GM19351 (cell line): ENCODE measurements at regions not wholly inside any gene's neighbourhood (a gene's known extent, or its start where the extent isn't known, plus 50 kb on each side); places are given as distances from the start of the nearest gene placed in this dataset.
"Not testable (repeated sequence)": the region's sequence is repeated elsewhere in the genome, so short reads cannot be mapped to it uniquely, and the experiment has no call there.

ENCODE experiments used
- ATAC-seq: cut with Tn5 transposase; IDR thresholded peaks from one replicate; pipeline ENCODE4 v1.9.1; 2021; ENCODE audit warnings: mild to moderate bottlenecking, moderate library complexity; ENCODE audit not compliant: unreplicated experiment

DNA sequence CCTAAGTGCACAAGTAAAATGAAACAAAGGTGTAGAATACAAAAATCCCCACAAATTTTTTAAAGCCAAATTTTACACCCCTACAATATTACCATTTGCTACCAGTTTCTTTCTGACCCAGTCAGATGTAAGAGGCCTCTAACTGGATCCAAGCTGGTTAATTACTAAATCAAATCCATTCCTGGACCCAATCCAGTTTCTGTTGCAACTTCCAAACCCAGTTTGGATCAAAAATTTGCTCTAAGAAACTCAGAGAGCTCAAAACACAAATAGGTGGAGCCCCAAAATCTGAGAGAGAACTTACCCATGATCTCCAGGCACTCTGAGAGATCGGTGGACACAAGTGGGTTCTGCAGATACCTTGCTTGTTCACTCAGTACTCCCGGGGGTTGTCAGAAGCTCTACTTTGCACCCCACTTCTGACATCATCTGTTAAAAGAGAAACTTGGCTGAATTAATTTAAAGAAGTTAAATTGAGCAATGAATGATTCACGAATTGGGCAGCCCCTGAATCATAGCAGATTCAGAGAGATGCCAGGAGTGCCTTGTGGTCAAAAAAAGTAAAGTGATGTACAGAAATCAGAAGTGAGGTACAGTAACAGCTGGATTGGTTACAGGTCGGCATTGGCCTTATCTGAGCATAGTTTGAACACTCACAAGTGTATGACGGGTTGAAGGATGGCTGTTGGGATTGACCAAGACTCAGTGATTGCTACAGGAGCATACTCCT, 448.0 kb downstream of the KCNT2 start:
- ATAC-seq, result no peak

- ATAC-seq, result no peak
Measured at GRCh38 chr1:196155586-196155985, 452.7 kb downstream of the KCNT2 start.

DNA sequence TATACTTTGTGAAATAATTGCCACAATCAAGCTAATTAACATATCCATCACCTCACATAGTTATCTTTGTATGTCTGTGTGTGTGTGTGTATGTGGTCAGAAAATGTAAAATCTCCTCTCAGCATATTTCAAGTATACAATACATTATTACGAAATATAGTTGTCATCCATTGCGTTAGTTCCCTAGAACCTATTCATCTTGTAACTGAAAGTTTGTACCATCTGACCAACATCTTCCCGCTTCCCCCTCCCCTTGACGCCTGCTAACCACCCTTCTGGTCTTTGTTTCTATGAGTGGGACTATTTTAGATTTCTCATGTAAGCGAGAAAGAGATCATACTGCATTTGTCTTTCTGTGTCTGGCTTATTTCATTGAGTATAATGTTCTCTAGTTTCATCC, 455.3 kb downstream of the KCNT2 start:
- ATAC-seq, result peak; percentile 71

- no peak for ATAC-seq
Measured at GRCh38 chr1:196152086-196152485, 456.2 kb downstream of the KCNT2 start.

- peak; percentile 52 for ATAC-seq
Measured at GRCh38 chr1:196148367-196148970, 459.8 kb downstream of the KCNT2 start.

DNA sequence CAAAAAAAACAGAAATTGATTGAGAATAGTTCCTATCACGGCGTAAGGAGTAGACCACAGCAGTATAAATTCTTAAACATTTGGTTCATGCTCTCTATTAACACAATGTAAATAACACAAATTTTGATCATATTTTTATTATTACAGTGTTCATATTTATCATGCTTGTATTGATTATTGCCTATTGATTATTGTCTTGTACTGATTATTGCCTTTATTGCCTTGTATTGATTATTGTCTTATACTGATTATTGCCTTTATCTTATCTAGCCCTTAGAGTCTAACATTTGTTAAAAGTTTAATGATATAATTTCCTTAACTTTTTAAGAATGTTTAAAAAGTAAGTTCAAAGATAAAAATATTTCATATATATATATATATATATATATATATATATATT, 460.7 kb downstream of the KCNT2 start:
- no peak for ATAC-seq

DNA sequence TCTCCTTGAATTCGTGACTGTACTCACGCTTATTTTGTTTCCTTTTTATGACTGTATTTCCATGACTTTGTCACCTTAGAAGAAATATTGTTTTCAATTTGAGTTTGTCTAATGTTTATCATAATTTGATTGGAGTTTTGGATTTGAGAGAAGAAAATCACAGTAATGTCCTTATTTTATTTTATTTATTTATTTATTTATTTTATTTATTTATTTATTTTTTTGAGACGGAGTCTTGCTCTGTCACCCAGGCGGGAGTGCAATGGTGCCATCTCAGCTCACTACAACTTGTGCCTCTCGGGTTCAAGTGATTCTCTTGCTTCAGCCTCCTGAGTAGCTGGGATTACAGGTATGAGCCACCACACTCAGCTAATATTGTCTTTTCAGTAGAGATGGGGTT, 463.1 kb downstream of the KCNT2 start:
- not testable (repeated sequence) for ATAC-seq

GRCh38 chr1:196144588-196144987, 463.7 kb downstream of the KCNT2 start:
- no peak for ATAC-seq

DNA sequence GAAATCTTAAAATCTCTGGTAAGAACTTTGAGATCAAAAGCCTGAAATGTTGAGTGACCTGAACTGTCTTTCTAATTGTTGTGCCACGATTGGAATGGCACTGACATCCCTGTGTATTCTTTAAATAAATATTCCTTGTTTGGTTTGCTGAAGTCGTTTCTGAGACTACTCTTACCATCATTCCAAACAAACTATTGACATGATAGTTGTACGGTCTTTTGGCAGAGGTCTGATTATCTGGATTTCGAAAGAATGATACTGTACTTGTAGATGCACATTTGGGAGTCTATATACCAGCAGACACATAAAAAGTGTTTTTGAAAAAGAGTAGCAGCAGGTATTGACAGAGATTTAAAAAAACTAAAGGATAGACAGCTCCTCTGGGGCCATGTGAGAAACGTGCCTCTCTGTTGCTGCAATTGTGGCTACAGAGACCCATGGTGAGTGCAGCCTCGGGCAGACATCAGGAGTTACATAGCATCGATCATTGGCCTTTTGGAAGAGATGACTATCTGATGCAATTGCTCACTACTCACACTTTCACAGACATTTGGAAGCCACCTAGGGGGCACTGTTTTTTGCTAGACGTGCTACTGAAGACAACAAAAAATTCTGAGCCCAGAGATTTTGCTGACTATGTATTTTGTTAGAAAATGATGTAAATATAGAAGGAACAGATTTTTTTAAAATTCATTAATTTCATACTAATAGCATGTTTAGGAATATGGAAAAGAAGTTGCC, 464.5 kb downstream of the KCNT2 start:
- ATAC-seq, result no peak

GRCh38 chr1:196142111-196142640, 466.1 kb downstream of the KCNT2 start:
- no peak for ATAC-seq

DNA sequence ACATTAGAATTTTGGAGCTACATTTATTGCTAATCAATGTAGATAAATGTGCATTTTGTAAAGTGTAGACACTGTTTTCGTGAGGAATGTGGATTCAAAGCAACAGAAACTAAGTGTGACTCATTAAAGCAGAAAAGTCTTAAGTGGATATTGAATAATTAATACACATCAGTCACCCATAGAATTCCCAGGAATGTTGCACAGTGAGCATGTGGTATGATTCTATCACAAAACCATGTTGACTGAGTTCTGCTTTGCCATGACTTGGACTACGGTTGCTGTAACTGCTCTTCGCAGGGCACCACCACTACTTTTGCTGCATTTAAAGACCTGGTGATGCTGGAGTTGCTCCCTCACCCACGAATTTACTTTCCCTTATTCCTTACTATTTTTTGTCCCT, 471.8 kb downstream of the KCNT2 start:
- ATAC-seq, result no peak

- ATAC-seq, result no peak
Measured at GRCh38 chr1:196131691-196132090, 476.5 kb downstream of the KCNT2 start.

DNA sequence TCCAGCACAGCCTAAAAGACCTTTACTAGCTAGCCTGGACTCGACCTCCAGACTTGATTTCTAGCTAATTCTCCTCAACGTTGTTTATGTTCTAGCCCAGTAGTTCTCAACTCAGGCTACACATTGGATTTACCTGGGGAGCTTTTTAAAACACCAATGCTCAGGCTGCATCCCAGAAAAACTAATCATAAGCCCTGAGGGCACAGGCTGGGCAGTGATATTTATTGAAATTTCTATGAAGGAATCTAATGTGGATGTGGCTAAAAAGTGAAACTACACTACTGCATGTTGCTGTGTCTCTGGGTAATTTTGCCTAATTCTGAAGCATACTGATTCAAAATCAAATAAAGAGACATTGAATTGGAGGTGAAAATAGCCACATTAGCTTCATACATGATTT, 479.4 kb downstream of the KCNT2 start:
- no peak for ATAC-seq

DNA sequence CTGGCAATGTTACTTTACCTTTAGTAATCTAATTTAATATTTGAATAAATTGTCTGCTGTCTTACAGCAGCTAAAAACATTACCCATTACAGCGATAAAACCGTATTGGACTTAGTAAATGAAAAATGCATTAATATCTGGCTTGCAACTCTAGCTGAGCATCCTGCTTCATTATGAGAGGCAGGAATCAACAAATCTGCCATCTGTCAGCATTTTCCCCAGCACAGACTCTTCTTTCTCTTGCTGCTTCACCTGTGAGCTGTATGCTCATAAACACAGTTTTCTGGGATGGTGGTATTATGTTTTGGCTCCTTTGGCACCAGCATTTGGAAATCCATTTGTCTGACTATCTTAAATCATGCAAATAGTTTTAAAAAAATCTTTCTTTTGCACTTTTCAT, 487.1 kb downstream of the KCNT2 start:
- no peak for ATAC-seq

- no peak for ATAC-seq
Measured at GRCh38 chr1:196115646-196116045, 492.6 kb downstream of the KCNT2 start.

- no peak for ATAC-seq
Measured at GRCh38 chr1:196114193-196114592, 494.0 kb downstream of the KCNT2 start.

- ATAC-seq, result not testable (repeated sequence)
Measured at GRCh38 chr1:196108990-196109389, 499.2 kb downstream of the KCNT2 start.

DNA sequence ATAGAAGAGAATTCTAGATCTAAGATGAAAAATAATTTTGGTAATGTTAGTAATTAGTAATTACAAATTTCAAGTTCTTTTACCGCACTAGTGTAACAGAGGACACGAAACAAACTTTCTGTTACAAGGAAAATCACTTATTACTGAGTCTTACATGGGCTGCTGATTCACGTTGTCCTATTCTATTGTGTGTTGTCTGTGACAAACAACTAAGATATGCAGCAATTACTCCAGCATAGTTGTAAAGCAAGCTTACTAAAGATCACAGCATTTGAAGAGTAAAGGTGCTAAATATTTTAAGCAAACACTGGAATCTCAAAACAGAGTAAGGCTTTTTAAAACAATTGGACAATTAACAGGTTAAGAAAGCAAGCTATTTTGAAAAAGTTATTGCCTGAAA, 502.3 kb downstream of the KCNT2 start:
- no peak for ATAC-seq

DNA sequence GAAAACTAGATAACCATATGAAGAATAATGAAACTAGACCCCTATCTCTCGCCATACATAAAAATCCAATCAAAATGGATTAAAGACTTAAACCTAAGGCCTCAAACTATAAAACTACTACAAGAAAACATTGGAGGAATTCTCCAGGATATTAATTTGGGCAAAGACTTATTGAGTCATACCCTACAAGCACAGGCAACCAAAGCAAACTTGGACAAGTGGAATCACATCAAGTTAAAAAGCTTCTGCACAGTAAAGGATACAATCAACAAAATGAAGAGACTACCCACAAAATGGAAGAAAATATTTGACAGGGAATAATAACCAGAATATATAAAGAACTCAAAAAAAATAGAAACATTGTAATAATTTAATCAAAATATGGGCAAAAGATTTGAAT, 505.4 kb downstream of the KCNT2 start:
- no peak for ATAC-seq

DNA sequence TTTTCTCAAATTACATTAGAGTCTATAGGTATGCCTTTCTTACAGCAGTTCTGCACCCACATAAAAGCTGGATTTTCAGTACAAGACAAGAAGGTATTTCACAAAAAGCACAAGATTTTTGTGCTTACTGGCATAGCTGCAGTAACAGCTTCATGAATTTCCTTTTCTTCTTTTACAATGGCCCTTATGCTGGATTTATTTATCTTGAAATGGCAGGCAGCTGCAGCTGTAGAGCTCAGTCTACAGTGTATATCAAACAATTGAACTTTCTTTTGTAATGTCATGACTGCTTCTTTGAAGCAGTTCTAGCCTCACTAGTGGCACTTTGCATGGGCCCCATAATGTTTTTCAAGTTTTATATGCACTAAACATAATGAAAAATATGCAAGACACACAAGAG, 510.2 kb downstream of the KCNT2 start:
- ATAC-seq, result no peak

- no peak for ATAC-seq
Measured at GRCh38 chr1:196094821-196095220, 513.4 kb downstream of the KCNT2 start.
